SK-N-SH (cell line): ENCODE measurements at regions not wholly inside any gene's neighbourhood (a gene's known extent, or its start where the extent isn't known, plus 50 kb on each side); places are given as distances from the start of the nearest gene placed in this dataset.

Experiments used
- CTCF ChIA-PET: fragments of 300-600, 350-600 bp; formaldehyde crosslinking; extraction: SDS; loops from one replicate; lab custom pipeline; 2021; lab: Yijun Ruan, JAX
- POLR2A ChIA-PET: fragments of 350-600 bp; sonication (Branson Sonifier 250); formaldehyde crosslinking; extraction: SDS; loops from one replicate; lab custom pipeline; 2020; ENCODE audit warnings: antibody characterized with exemption, inconsistent platforms; lab: Yijun Ruan, JAX
- DNase-seq: peaks from one replicate; pipeline ENCODE4 v3.0.0; 2012
- H2AFZ ChIP-seq: fragments of 200-600 bp; sonication (generic); 2 replicates; pipeline ENCODE4 v1.8.1; 2016; ENCODE audit warnings: antibody characterized with exemption, mild to moderate bottlenecking, low read depth
- H3F3A ChIP-seq: fragments of 200-600 bp; sonication (generic); replicated peaks from 2 replicates; pipeline ENCODE3; 2016; ENCODE audit warnings: antibody characterized with exemption, mild to moderate bottlenecking; ENCODE audit not compliant: insufficient read depth
- H3K27ac ChIP-seq, 2 experiments: fragments of 200-500 bp in 1 of 2; fragments of 200-600 bp in 1 of 2; sonication (Bioruptor generic) in 1 of 2; sonication (generic), shearing (Covaris generic) in 1 of 2; 2 replicates each; pipeline versions ENCODE4 v1.5.1 to v1.6.1; 2014 to 2016; ENCODE audit warnings: low read depth in 2 of 2, inconsistent platforms in 1 of 2, low read length in 1 of 2, mild to moderate bottlenecking in 1 of 2, mixed read lengths in 1 of 2
- H3K27me3 ChIP-seq: fragments of 200-600 bp; sonication (generic), shearing (Covaris generic); 2 replicates; pipeline ENCODE4 v1.6.1; 2016; ENCODE audit warnings: mixed run types; ENCODE audit not compliant: insufficient read depth
- H3K36me3 ChIP-seq, 2 experiments: fragments of 200-500 bp in 1 of 2; fragments of 200-600 bp in 1 of 2; sonication (Bioruptor generic) in 1 of 2; sonication (generic) in 1 of 2; replicated peaks in 1 of 2; 2 replicates each; pipeline versions ENCODE3 to v1.5.1; 2014 to 2016; ENCODE audit warnings: low read length in 1 of 2, mild to moderate bottlenecking in 1 of 2; ENCODE audit not compliant: insufficient read depth in 2 of 2, control insufficient read depth in 1 of 2
- H3K4me1 ChIP-seq, 2 experiments: fragments of 200-500 bp in 1 of 2; fragments of 200-600 bp in 1 of 2; sonication (Bioruptor generic) in 1 of 2; sonication (generic), shearing (Covaris generic) in 1 of 2; 2 replicates each; pipeline versions ENCODE4 v1.5.1 to v1.6.1; 2014 to 2016; ENCODE audit warnings: low read depth in 1 of 2, low read length in 1 of 2, mixed run types in 1 of 2; ENCODE audit not compliant: insufficient read depth in 2 of 2, control insufficient read depth in 1 of 2
- H3K4me2 ChIP-seq: fragments of 200-600 bp; sonication (generic), shearing (Covaris generic); 2 replicates; pipeline ENCODE4 v1.6.1; 2017; ENCODE audit warnings: mixed run types
- H3K4me3 ChIP-seq, 2 experiments: fragments of 200-500 bp in 1 of 2; fragments of 200-600 bp in 1 of 2; sonication (Bioruptor generic) in 1 of 2; sonication (generic), shearing (Covaris generic) in 1 of 2; 2 replicates each; pipeline versions ENCODE4 v1.5.1 to v1.8.1; 2014 to 2016; ENCODE audit warnings: low read depth in 2 of 2, inconsistent platforms in 1 of 2, low read length in 1 of 2, mild to moderate bottlenecking in 1 of 2, mixed read lengths in 1 of 2, moderate library complexity in 1 of 2
- H3K79me2 ChIP-seq: fragments of 200-600 bp; sonication (generic); 2 replicates; pipeline ENCODE4 v1.8.1; 2017; ENCODE audit warnings: mild to moderate bottlenecking; ENCODE audit not compliant: insufficient read depth
- H3K9ac ChIP-seq: fragments of 200-600 bp; sonication (generic); 2 replicates; pipeline ENCODE4 v1.6.1; 2017; ENCODE audit warnings: mixed run types
- H3K9me2 ChIP-seq: fragments of 200-600 bp; sonication (generic); 2 replicates; pipeline ENCODE4 v1.6.1; 2017; ENCODE audit warnings: mixed run types
- H3K9me3 ChIP-seq: fragments of 200-600 bp; sonication (generic); 2 replicates; pipeline ENCODE4 v1.6.1; 2017; ENCODE audit warnings: mixed run types, mild to moderate bottlenecking, moderate library complexity
- H4K20me1 ChIP-seq: fragments of 200-600 bp; sonication (generic); 2 replicates; pipeline ENCODE4 v1.6.1; 2017; ENCODE audit warnings: mild to moderate bottlenecking, mixed run types; ENCODE audit not compliant: insufficient read depth
- ELF1 ChIP-seq: IDR thresholded peaks from 2 replicates; pipeline ENCODE4 v1.4.0; 2012
- FOXM1 ChIP-seq: IDR thresholded peaks from 2 replicates; pipeline ENCODE4 v1.4.0; 2012; ENCODE audit warnings: low read depth, mild to moderate bottlenecking
- GABPA ChIP-seq: IDR thresholded peaks from 2 replicates; pipeline ENCODE4 v1.4.0; 2012; ENCODE audit warnings: low read depth, mild to moderate bottlenecking
- GATA2 ChIP-seq: sonication (generic); formaldehyde crosslinking; IDR thresholded peaks from 2 replicates; pipeline ENCODE4 v1.5.0; 2020; ENCODE audit warnings: mild to moderate bottlenecking, missing genetic modification reagents
- JUND ChIP-seq: IDR thresholded peaks from 2 replicates; pipeline ENCODE4 v1.4.0; 2012
- RCOR1 ChIP-seq: fragments of 150-350 bp; IDR thresholded peaks from 2 replicates; pipeline ENCODE4 v1.6.1; 2017; ENCODE audit warnings: antibody characterized with exemption, low read length
- RXRA ChIP-seq: IDR thresholded peaks from 2 replicates; pipeline ENCODE4 v1.4.0; 2012; ENCODE audit warnings: low read depth, mild to moderate bottlenecking, borderline replicate concordance
- SIN3A ChIP-seq: IDR thresholded peaks from 2 replicates; pipeline ENCODE4 v1.6.1; 2012; ENCODE audit warnings: low read depth, mild to moderate bottlenecking, low read length, moderate library complexity, borderline replicate concordance
- TAF1 ChIP-seq: IDR thresholded peaks from 2 replicates; pipeline ENCODE4 v1.6.1; 2012; ENCODE audit warnings: low read depth, mild to moderate bottlenecking, low read length, moderate library complexity, borderline replicate concordance
- TCF12 ChIP-seq: IDR thresholded peaks from 2 replicates; pipeline ENCODE4 v1.4.0; 2012
- WGBS: methylation state at CpG from one replicate; pipeline ENCODE4 v1.1.6; 2017; ENCODE audit warnings: low lambda C conversion rate; 5-methylcytosine and 5-hydroxymethylcytosine counted together
- TF ChIP-seq, protein P1 (sequence below): fragments of 200-600 bp; sonication (generic); IDR thresholded peaks from 2 replicates; pipeline ENCODE4 v1.6.1; 2017; ENCODE audit warnings: antibody characterized with exemption, mild to moderate bottlenecking, moderate library complexity
- TF ChIP-seq, protein P2 (sequence below): IDR thresholded peaks from 2 replicates; pipeline ENCODE4; 2012
- TF ChIP-seq, protein P3 (sequence below): IDR thresholded peaks from 2 replicates; pipeline ENCODE4 v1.6.1; 2012; ENCODE audit warnings: mild to moderate bottlenecking, low read depth, low read length, moderate library complexity

DNA sequence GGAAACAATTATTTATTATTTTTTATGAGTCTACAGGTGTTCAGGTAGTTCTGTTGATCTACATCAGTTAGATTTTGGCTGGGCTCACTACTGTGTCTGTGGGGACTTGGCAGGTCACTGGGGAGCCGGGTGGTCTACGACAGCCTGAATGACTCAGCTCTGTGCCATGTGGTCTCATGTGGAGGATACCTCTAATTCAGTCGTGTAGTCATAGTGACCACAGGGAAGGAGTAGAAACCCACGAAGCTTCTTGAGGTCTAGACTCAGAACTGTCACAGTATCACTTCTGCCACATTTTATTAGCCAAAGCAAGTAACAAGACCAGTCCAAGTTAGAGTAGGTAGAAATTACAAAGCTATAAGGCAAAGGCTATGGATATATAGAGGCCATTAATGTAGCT, 64.7 kb upstream of the GRAMD2B start:
- no peaks in the 10 kb centered on the region for H3K9me2 ChIP-seq
- no peaks in the 10 kb centered on the region for H4K20me1 ChIP-seq
- no peaks in the 10 kb centered on the region for H3K27me3 ChIP-seq
- H3K27ac ChIP-seq = no peak overlapping the region
- no peak for DNase-seq
- no peak overlapping the region for H3K9ac ChIP-seq
- ChIA-PET CTCF (interaction anchor here (0.7 to 2.2 kb wide), 3 partner anchors 19 to 236 kb away, joined by 3 to 9 read pairs (median 3); partner anchors contain the start of gene ALDH7A1), POLR2A (no interaction called here)
- no peak overlapping the region for H3K4me2 ChIP-seq
- no peak overlapping the region for H2AFZ ChIP-seq
- H3K36me3 ChIP-seq = peaks cover 0 to 2% of the 10 kb centered on the region in 2 experiments
- TF ChIP-seq, protein P1, sequence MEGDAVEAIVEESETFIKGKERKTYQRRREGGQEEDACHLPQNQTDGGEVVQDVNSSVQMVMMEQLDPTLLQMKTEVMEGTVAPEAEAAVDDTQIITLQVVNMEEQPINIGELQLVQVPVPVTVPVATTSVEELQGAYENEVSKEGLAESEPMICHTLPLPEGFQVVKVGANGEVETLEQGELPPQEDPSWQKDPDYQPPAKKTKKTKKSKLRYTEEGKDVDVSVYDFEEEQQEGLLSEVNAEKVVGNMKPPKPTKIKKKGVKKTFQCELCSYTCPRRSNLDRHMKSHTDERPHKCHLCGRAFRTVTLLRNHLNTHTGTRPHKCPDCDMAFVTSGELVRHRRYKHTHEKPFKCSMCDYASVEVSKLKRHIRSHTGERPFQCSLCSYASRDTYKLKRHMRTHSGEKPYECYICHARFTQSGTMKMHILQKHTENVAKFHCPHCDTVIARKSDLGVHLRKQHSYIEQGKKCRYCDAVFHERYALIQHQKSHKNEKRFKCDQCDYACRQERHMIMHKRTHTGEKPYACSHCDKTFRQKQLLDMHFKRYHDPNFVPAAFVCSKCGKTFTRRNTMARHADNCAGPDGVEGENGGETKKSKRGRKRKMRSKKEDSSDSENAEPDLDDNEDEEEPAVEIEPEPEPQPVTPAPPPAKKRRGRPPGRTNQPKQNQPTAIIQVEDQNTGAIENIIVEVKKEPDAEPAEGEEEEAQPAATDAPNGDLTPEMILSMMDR = no peak
- TF ChIP-seq ELF1 (no peak), FOXM1 (no peak), JUND (no peak), RCOR1 (no peak), TCF12 (no peak), TAF1 (no peak), GATA2 (CRISPR knock-in tag) (no peak), SIN3A (no peak), RXRA (no peak), GABPA (no peak)
- TF ChIP-seq, protein P2, sequence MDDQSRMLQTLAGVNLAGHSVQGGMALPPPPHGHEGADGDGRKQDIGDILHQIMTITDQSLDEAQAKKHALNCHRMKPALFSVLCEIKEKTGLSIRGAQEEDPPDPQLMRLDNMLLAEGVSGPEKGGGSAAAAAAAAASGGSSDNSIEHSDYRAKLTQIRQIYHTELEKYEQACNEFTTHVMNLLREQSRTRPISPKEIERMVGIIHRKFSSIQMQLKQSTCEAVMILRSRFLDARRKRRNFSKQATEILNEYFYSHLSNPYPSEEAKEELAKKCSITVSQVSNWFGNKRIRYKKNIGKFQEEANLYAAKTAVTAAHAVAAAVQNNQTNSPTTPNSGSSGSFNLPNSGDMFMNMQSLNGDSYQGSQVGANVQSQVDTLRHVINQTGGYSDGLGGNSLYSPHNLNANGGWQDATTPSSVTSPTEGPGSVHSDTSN = no peak
- TF ChIP-seq, protein P3, sequence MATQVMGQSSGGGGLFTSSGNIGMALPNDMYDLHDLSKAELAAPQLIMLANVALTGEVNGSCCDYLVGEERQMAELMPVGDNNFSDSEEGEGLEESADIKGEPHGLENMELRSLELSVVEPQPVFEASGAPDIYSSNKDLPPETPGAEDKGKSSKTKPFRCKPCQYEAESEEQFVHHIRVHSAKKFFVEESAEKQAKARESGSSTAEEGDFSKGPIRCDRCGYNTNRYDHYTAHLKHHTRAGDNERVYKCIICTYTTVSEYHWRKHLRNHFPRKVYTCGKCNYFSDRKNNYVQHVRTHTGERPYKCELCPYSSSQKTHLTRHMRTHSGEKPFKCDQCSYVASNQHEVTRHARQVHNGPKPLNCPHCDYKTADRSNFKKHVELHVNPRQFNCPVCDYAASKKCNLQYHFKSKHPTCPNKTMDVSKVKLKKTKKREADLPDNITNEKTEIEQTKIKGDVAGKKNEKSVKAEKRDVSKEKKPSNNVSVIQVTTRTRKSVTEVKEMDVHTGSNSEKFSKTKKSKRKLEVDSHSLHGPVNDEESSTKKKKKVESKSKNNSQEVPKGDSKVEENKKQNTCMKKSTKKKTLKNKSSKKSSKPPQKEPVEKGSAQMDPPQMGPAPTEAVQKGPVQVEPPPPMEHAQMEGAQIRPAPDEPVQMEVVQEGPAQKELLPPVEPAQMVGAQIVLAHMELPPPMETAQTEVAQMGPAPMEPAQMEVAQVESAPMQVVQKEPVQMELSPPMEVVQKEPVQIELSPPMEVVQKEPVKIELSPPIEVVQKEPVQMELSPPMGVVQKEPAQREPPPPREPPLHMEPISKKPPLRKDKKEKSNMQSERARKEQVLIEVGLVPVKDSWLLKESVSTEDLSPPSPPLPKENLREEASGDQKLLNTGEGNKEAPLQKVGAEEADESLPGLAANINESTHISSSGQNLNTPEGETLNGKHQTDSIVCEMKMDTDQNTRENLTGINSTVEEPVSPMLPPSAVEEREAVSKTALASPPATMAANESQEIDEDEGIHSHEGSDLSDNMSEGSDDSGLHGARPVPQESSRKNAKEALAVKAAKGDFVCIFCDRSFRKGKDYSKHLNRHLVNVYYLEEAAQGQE = no peak
- H3K79me2 ChIP-seq = no peaks in the 10 kb centered on the region
- WGBS = 39% methylated on average over 4 of the region's 4 CpGs
- peaks cover 18% of the 10 kb centered on the region for H3F3A ChIP-seq
- H3K4me3 ChIP-seq = no peak overlapping the region
- H3K4me1 ChIP-seq = peaks cover 0 to 10% of the 10 kb centered on the region in 2 experiments; a peak in 3 of 4 replicates
- no peaks in the 10 kb centered on the region for H3K9me3 ChIP-seq
